Psoas muscle (tissue), 7 donors: ENCODE measurements at regions not wholly inside any gene's neighbourhood (a gene's known extent, or its start where the extent isn't known, plus 50 kb on each side); places are given as distances from the start of the nearest gene placed in this dataset.
A peak's percentile ranks its signal among the peaks of the same experiment; 100 is the strongest.
"Not testable (repeated sequence)": the region's sequence is repeated elsewhere in the genome, so short reads cannot be mapped to it uniquely, and the experiment has no call there.

Source experiments
- ATAC-seq, 4 donors: fragments of 200-7000 bp; cut with Tn5 transposase; one replicate each; pipeline ENCODE4 v1.9.1; 2020; ENCODE audit warnings: moderate library complexity in 3 of 4, mild to moderate bottlenecking in 2 of 4
- DNase-seq, 2 donors: peaks; one replicate each; pipeline ENCODE4 v3.0.0-alpha.2; 2020
- H3K27ac ChIP-seq: fragments of 200-600 bp; one replicate; pipeline ENCODE4 v1.8.0; 2022
- H3K27me3 ChIP-seq, 3 donors: fragments of 200-600 bp in 1 of 3; one replicate each; pipeline versions ENCODE4 v1.6.1 to v1.8.0; 2013 to 2022; ENCODE audit warnings: low read length in 2 of 3, mild to moderate bottlenecking in 2 of 3, moderate library complexity in 1 of 3; ENCODE audit not compliant: insufficient read depth in 3 of 3
- H3K36me3 ChIP-seq, 2 donors: fragments of 200-600 bp in 1 of 2; one replicate each; pipeline versions ENCODE4 v1.6.1 to v1.8.0; 2013 to 2022; ENCODE audit warnings: low read depth in 1 of 2, mild to moderate bottlenecking in 1 of 2, moderate library complexity in 1 of 2; ENCODE audit not compliant: insufficient read depth in 1 of 2
- H3K4me1 ChIP-seq: fragments of 200-600 bp; one replicate; pipeline ENCODE4 v1.8.0; 2022
- H3K4me3 ChIP-seq: fragments of 200-600 bp; one replicate; pipeline ENCODE4 v1.8.0; 2022; ENCODE audit warnings: mild to moderate bottlenecking
- H3K9me3 ChIP-seq: fragments of 200-600 bp; one replicate; pipeline ENCODE4 v1.8.0; 2022
- CTCF ChIP-seq: fragments of 200-600 bp; IDR thresholded peaks from one replicate; pipeline ENCODE4 v1.8.0; 2022; ENCODE audit warnings: antibody characterized with exemption
- WGBS, 3 donors: extraction: QIAGEN DNeasy Blood & Tissue Kit; methylation state at CpG; one replicate each; pipeline versions ENCODE4 v1.1.6 to v1.1.7; 2013; 5-methylcytosine and 5-hydroxymethylcytosine counted together
- intact Hi-C, 2 donors: fragments of 100-400 bp; cut with DNase I; formaldehyde crosslinking; loops; one replicate each; pipeline versions ENCODE4 v1.11.0 to v1.14.2; 2022
- donor health status: healthy with polysubstance abuse.
- donor health status: DM: no; HTN: no; CAD: no; lungs with moderate emphysema.
- donor health status: Bipolar disorder and iron deficiency.
- donor health status: healthy.
- donor health status: DM: yes; HTN: yes; CAD: no.
- donor health status: DM: no; HTN: no; CAD: no.
- donor health status: DM: yes; HTN: yes; CAD: no.

- H3K27ac ChIP-seq: no peak overlapping the region
- intact Hi-C loops: loop anchor here in 1 of 2 donors (5.0 kb wide), 1 partner anchor 145 kb away; no protein-coding TSS in a partner anchor
- no peak overlapping the region for H3K4me3 ChIP-seq
- TF ChIP-seq CTCF: no peak
- H3K36me3 ChIP-seq: no peaks in the 10 kb centered on the region
- 56 to 63% (median 59%) methylated on average over 5 of the region's 5 CpGs for WGBS, 3 donors
- ATAC-seq: peak; percentile 68 to 85 (median 80)
- no peaks in the 10 kb centered on the region for H3K27me3 ChIP-seq
- DNase-seq: peak in 1 of 2 donors; percentile 9
- no peaks in the 10 kb centered on the region for H3K4me1 ChIP-seq
- no peaks in the 10 kb centered on the region for H3K9me3 ChIP-seq
Observed at GRCh38 chr1:57536749-57537423, 113.0 kb upstream of the DAB1 start.

GRCh38 chr1:57532299-57532698, 108.4 kb upstream of the DAB1 start:
- no peaks in the 10 kb centered on the region for H3K27me3 ChIP-seq
- WGBS, 3 donors: 86 to 100% (median 87%) methylated on average over 1 of the region's 1 CpG
- H3K27ac ChIP-seq: no peak overlapping the region
- no peaks in the 10 kb centered on the region for H3K9me3 ChIP-seq
- no peak for TF ChIP-seq CTCF
- intact Hi-C loops: no loop called here
- H3K36me3 ChIP-seq: no peaks in the 10 kb centered on the region
- no peaks in the 10 kb centered on the region for H3K4me1 ChIP-seq
- ATAC-seq (no peak), DNase-seq (no peak)
- no peak overlapping the region for H3K4me3 ChIP-seq

- H3K27ac ChIP-seq, H3K36me3 ChIP-seq, H3K27me3 ChIP-seq, H3K9me3 ChIP-seq, intact Hi-C loops, H3K4me1 ChIP-seq, DNase-seq, ATAC-seq, H3K4me3 ChIP-seq: not testable (repeated sequence)
- 31 to 65% (median 53%) methylated on average over 2 of the region's 2 CpGs for WGBS, 3 donors
Observed at GRCh38 chr1:57530911-57531260, 107.0 kb upstream of the DAB1 start.

- Histone ChIP-seq H3K4me3 (no peak overlapping the region), H3K4me1 (no peaks in the 10 kb centered on the region), H3K27ac (no peak overlapping the region), H3K9me3 (no peaks in the 10 kb centered on the region), H3K36me3 (no peaks in the 10 kb centered on the region), H3K27me3 (no peaks in the 10 kb centered on the region)
- no peak for TF ChIP-seq CTCF
- intact Hi-C loops: no loop called here
- 64 to 68% (median 67%) methylated on average over 3 of the region's 3 CpGs for WGBS, 3 donors
- DNase-seq (no peak), ATAC-seq (no peak)
Observed at GRCh38 chr1:57530206-57530910, 106.5 kb upstream of the DAB1 start.

- no peak overlapping the region for H3K4me3 ChIP-seq
- TF ChIP-seq CTCF: no peak
- DNase-seq (no peak), ATAC-seq (no peak)
- WGBS, 3 donors: 92 to 96% (median 94%) methylated on average over 3 of the region's 3 CpGs
- H3K36me3 ChIP-seq: no peaks in the 10 kb centered on the region
- peaks cover 0 to 4% (median 0%) of the 10 kb centered on the region in 3 donors for H3K27me3 ChIP-seq
- no peaks in the 10 kb centered on the region for H3K9me3 ChIP-seq
- no peak overlapping the region for H3K27ac ChIP-seq
- intact Hi-C loops: no loop called here
- no peaks in the 10 kb centered on the region for H3K4me1 ChIP-seq
Observed at GRCh38 chr1:57522575-57522974, 98.7 kb upstream of the DAB1 start.
